ENCODE measurements at regions not wholly inside any gene's neighbourhood (a gene's known extent, or its start where the extent isn't known, plus 50 kb on each side); places are given as distances from the start of the nearest gene placed in this dataset.

DNA sequence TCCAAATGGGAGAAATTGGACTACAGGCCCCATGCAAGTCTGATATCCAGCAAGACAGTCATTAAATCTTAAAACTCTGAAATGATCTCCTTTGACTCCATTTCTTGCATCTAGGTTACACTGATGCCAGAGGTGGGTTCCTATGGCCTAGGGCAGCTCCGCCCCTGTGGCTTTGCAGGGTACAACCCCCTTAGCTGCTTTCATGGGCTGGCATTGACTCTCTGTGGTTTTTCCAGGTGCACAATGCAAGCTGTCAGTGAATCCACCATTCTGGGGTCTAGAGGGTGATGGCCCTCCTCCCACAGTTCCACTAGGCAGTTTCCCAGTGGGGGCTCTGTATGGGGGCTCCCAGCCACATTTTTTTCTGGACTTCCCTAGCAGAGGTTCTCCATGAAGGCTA, 228.5 kb upstream of the ADAMTS3 start:
- TF ChIP-seq, protein P1, sequence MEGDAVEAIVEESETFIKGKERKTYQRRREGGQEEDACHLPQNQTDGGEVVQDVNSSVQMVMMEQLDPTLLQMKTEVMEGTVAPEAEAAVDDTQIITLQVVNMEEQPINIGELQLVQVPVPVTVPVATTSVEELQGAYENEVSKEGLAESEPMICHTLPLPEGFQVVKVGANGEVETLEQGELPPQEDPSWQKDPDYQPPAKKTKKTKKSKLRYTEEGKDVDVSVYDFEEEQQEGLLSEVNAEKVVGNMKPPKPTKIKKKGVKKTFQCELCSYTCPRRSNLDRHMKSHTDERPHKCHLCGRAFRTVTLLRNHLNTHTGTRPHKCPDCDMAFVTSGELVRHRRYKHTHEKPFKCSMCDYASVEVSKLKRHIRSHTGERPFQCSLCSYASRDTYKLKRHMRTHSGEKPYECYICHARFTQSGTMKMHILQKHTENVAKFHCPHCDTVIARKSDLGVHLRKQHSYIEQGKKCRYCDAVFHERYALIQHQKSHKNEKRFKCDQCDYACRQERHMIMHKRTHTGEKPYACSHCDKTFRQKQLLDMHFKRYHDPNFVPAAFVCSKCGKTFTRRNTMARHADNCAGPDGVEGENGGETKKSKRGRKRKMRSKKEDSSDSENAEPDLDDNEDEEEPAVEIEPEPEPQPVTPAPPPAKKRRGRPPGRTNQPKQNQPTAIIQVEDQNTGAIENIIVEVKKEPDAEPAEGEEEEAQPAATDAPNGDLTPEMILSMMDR (IDR thresholded peaks at IDR 0.05) = no peak
- Histone ChIP-seq H3K4me3 (no peak overlapping the region), H3K27ac (no peak overlapping the region)
- no peak for DNase-seq (ENCODE audit: low spot score)

DNA sequence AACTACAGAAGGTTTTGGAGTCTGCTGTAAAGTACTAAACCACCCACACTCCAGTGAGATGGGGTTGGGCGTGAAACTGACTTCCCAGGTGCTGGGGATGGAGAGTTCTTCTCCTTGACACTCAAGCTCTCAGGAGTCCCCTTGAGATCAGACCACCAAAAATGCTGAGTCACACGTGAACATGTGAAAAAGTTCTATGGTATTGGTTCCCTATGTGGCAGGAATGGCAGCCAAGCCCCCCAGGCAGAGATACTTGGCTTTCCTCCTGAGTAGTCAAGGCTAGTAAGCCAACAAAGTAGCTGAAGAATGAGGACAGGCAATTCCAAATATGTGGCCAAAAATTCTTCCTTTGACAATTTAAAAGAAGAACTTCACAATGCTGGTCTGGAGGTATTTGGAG, 222.0 kb upstream of the ADAMTS3 start:
- TF ChIP-seq, protein P1 (IDR thresholded peaks at IDR 0.05) = no peak
- Histone ChIP-seq H3K27ac (no peak overlapping the region), H3K4me3 (no peak overlapping the region)
- no peak for DNase-seq (ENCODE audit: low spot score)

DNA sequence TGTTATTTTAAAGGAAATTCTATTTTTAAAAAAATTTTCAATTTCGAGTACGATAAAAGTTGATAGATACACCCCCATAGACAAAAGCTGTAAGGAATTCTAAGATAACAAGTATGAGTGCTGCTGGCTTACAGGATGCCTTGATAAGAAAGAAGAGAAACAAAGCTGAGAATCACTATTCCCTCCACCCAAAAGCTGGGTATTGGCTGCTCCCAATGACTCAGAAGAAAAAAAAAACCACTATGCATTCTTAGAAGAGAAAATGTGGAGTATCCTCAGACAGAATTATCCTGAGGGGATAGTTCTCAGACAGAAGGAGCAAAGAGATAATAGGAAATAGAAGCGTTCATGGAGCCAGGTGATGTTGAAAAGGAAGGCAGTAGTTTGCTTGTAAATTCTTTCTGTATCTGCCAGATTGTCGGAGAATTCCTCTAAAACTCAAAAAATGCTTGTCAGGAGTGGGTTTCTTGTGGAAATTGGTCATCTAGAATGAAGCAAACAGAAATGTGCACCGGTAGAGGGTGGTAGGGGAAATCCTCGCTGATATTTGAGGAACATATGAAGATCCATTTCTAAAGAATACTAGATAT, 217.5 kb upstream of the ADAMTS3 start:
- TF ChIP-seq, protein P1 (IDR thresholded peaks at IDR 0.05) = no peak
- H3K4me3 ChIP-seq = no peak overlapping the region
- H3K27ac ChIP-seq = no peak overlapping the region
- DNase-seq (ENCODE audit: low spot score) = no peak

DNA sequence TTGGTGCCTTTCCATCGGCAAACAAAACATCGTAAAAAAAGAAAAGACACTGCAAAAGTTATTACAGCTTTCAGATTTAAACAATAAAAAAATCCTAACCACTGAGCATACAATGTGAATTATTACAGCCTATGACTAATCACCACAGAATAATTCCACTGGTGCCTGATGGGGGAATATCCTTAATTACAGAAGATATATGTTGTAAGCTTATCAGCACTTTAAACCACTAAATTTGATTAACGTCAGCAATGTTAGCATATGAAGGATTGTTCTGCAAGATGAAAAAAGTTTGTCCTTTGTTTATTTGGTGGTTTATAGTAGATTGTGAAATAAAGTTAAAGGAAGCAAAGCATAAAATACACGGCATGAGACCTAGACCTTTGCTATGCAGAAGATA, 210.2 kb upstream of the ADAMTS3 start:
- DNase-seq (ENCODE audit: low spot score) = no peak
- Histone ChIP-seq H3K27ac (no peak overlapping the region), H3K4me3 (no peak overlapping the region)
- TF ChIP-seq, protein P1 (IDR thresholded peaks at IDR 0.05) = no peak

DNA sequence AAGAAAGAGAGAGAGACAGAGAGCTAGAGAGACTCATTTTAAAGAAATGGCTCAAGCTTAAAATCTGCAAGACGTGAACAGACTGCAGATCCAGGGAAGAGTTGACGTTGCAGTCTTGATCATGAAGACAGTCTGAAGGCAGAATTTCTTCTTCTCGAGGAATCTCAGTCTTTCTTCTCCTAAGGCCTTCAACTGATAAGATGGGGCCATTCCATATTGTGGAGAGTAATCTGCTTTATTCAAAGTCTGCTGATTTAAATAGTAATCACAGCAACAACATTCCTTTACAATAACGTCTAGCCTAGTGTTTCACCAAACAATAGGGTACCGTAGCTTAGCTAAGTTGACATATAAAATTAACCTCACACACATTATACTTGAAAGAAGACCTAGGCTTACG, 208.4 kb upstream of the ADAMTS3 start:
- no peak overlapping the region for H3K27ac ChIP-seq
- no peak overlapping the region for H3K4me3 ChIP-seq
- TF ChIP-seq, protein P1 (IDR thresholded peaks at IDR 0.05) = no peak
- no peak for DNase-seq (ENCODE audit: low spot score)

DNA sequence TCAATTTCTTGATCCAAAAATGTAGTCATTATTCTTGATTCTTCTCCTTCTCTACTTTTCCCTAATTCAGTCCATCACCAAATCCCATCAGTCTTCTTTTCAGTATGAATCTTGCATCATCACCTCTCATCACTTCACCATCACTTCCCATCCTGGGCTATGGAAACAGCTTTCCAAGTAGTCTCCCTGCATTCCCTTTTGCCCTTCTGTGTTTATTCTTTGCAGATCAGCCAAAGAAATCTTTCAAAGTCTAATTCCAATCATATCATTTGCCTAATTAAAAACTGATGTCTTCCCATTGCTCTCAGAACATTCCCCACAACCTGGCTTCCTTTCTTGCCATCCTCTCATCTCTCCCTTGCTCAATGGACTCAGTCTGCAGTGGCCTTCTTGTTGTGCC, 201.7 kb upstream of the ADAMTS3 start:
- TF ChIP-seq, protein P1 (IDR thresholded peaks at IDR 0.05) = no peak
- Histone ChIP-seq H3K27ac (no peak overlapping the region), H3K4me3 (no peak overlapping the region)
- no peak for DNase-seq (ENCODE audit: low spot score)

DNA sequence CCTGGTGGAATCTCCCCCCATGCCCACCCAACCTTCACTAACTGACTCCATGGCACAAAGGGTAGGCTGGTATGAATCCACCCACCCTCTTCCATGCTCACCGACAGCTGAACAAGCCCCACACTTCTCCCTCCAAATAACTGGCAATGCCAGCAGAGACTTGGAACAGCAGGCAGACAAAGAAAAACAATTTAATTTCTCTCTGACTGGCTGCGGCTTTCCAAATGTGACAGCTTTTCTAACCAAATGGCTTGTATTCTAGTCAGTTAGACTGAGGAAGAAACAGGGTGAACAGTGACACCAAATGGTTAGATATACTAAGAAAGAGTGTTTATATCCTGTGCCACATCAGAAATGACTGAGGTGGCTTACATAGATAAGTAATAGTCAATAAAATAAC, 199.3 kb upstream of the ADAMTS3 start:
- no peak for DNase-seq (ENCODE audit: low spot score)
- Histone ChIP-seq H3K27ac (peak overlapping the region; percentile 58 to 78), H3K4me3 (peak overlapping the region; percentile 58)
- TF ChIP-seq, protein P1 (IDR thresholded peaks at IDR 0.05) = no peak

Measured in coronary artery (tissue), 2 donors.